Adrenal gland (tissue), 5 donors: ENCODE measurements at regions not wholly inside any gene's neighbourhood (a gene's known extent, or its start where the extent isn't known, plus 50 kb on each side); places are given as distances from the start of the nearest gene placed in this dataset.

Experiments
- POLR2A ChIP-seq, 2 donors: fragments of 450-650 bp; IDR thresholded peaks; one replicate each; pipeline ENCODE4 v1.6.1; 2017; ENCODE audit warnings: antibody characterized with exemption in 2 of 2, mild to moderate bottlenecking in 2 of 2, moderate library complexity in 1 of 2
- TF ChIP-seq, protein P1 (sequence below), 6 experiments: fragments of 450-650 bp in 4 of 6; fragments of 200-600 bp in 2 of 6; sonication (generic) in 1 of 6; IDR thresholded peaks; 1 replicate in 5 of 6; 2 replicates in 1 of 6; pipeline versions ENCODE4 v1.5.1 to v1.8.0; 2016 to 2021; ENCODE audit warnings: antibody characterized with exemption in 6 of 6, mild to moderate bottlenecking in 2 of 6, moderate library complexity in 1 of 6
- donor health status: DM: no; HTN: no; CAD: no.

DNA sequence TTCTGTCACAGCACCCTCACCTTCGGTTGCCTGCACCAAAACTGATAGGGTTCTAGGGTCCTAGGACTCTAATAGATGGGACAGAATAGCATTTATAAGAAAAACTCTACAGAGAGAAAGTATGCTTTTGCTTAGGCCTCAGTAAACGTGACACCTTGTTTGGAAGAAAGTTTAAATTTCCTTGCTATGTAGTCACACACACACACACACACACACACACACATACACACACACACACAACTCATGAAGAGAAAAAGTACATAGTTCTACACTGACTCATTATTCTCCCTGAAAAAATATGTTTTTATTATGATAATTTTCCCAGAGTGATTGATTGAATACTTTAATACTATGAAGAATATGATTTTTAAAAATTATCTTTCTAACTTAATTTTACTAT lies 220.8 kb upstream of the SNX19 start:
- TF ChIP-seq, protein P1, sequence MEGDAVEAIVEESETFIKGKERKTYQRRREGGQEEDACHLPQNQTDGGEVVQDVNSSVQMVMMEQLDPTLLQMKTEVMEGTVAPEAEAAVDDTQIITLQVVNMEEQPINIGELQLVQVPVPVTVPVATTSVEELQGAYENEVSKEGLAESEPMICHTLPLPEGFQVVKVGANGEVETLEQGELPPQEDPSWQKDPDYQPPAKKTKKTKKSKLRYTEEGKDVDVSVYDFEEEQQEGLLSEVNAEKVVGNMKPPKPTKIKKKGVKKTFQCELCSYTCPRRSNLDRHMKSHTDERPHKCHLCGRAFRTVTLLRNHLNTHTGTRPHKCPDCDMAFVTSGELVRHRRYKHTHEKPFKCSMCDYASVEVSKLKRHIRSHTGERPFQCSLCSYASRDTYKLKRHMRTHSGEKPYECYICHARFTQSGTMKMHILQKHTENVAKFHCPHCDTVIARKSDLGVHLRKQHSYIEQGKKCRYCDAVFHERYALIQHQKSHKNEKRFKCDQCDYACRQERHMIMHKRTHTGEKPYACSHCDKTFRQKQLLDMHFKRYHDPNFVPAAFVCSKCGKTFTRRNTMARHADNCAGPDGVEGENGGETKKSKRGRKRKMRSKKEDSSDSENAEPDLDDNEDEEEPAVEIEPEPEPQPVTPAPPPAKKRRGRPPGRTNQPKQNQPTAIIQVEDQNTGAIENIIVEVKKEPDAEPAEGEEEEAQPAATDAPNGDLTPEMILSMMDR (IDR thresholded peaks at IDR 0.05) = no peak
- no peak for TF ChIP-seq POLR2A (IDR thresholded peaks at IDR 0.05)
